DOHH2 (cell line): ENCODE measurements at regions not wholly inside any gene's neighbourhood (a gene's known extent, or its start where the extent isn't known, plus 50 kb on each side); places are given as distances from the start of the nearest gene placed in this dataset.

Experiments used
- H3F3A ChIP-seq: fragments of 200-600 bp; sonication (generic), shearing (Covaris generic); 2 replicates; pipeline ENCODE4 v1.6.0; 2016; ENCODE audit warnings: antibody characterized with exemption, mild to moderate bottlenecking; ENCODE audit not compliant: control insufficient read depth, insufficient read depth
- H3K27ac ChIP-seq: fragments of 200-600 bp; sonication (generic); 2 replicates; pipeline ENCODE4 v1.5.1; 2014; ENCODE audit warnings: low read depth, mild to moderate bottlenecking, low read length, moderate library complexity
- H3K27me3 ChIP-seq: fragments of 200-600 bp; sonication (generic); 2 replicates; pipeline ENCODE4 v1.6.1; 2014; ENCODE audit warnings: mild to moderate bottlenecking, low read length, mixed read lengths; ENCODE audit not compliant: control insufficient read depth
- H3K36me3 ChIP-seq: fragments of 200-600 bp; sonication (generic); 2 replicates; pipeline ENCODE4 v1.6.1; 2014; ENCODE audit warnings: mild to moderate bottlenecking, low read length, moderate library complexity, mixed read lengths; ENCODE audit not compliant: control insufficient read depth
- H3K4me1 ChIP-seq: fragments of 200-600 bp; sonication (generic); 2 replicates; pipeline ENCODE4 v1.6.1; 2014; ENCODE audit warnings: mild to moderate bottlenecking, low read length, mixed read lengths; ENCODE audit not compliant: control insufficient read depth
- H3K4me2 ChIP-seq: fragments of 200-600 bp; sonication (generic); 2 replicates; pipeline ENCODE4 v1.6.0; 2014; ENCODE audit warnings: mild to moderate bottlenecking, low read length, moderate library complexity
- H3K4me3 ChIP-seq: fragments of 200-600 bp; sonication (generic); 2 replicates; pipeline ENCODE4 v1.5.1; 2014; ENCODE audit warnings: mild to moderate bottlenecking, low read length, mixed read lengths
- H3K79me2 ChIP-seq: fragments of 200-600 bp; sonication (generic); 2 replicates; pipeline ENCODE4 v1.6.1; 2014; ENCODE audit warnings: mild to moderate bottlenecking, low read length, mixed read lengths; ENCODE audit not compliant: control insufficient read depth
- H3K9me2 ChIP-seq: fragments of 200-600 bp; sonication (generic); replicated peaks from 2 replicates; pipeline ENCODE4 v1.6.1; 2014; ENCODE audit warnings: mild to moderate bottlenecking, low read length, mixed read lengths; ENCODE audit not compliant: control insufficient read depth
- H3K9me3 ChIP-seq: fragments of 200-600 bp; sonication (generic); 2 replicates; pipeline ENCODE4 v1.6.1; 2014; ENCODE audit warnings: antibody characterized with exemption, low read length, mixed read lengths; ENCODE audit not compliant: control insufficient read depth, insufficient read depth
- H4K20me1 ChIP-seq: fragments of 200-600 bp; sonication (generic); 2 replicates; pipeline ENCODE4 v1.6.0; 2014; ENCODE audit warnings: low read depth, mild to moderate bottlenecking, antibody characterized with exemption, low read length, moderate library complexity; ENCODE audit not compliant: control insufficient read depth, insufficient read depth
- CTCF ChIP-seq: fragments of 200-600 bp; sonication (generic); IDR thresholded peaks from one replicate; pipeline ENCODE4 v1.5.1; 2014; ENCODE audit warnings: antibody characterized with exemption, mild to moderate bottlenecking, low read depth, low read length; ENCODE audit not compliant: poor library complexity, severe bottlenecking
- EZH2phosphoT487 ChIP-seq: fragments of 200-600 bp; sonication (generic); IDR thresholded peaks from 2 replicates; pipeline ENCODE4 v1.6.1; 2017; ENCODE audit warnings: borderline replicate concordance, mild to moderate bottlenecking, antibody characterized with exemption, low read length, moderate library complexity, mixed read lengths

- TF ChIP-seq EZH2phosphoT487, result no peak
- no peak for TF ChIP-seq CTCF
- Histone ChIP-seq H3K79me2 (no peaks in the 10 kb centered on the region), H3K27ac (no peak overlapping the region), H3K4me1 (peaks cover 20% of the 10 kb centered on the region), H3K4me2 (no peak overlapping the region), H3K27me3 (no peaks in the 10 kb centered on the region), H4K20me1 (no peaks in the 10 kb centered on the region), H3K9me3 (peaks cover 7% of the 10 kb centered on the region; the same call in 1 of the 2 replicates), H3F3A (no peaks in the 10 kb centered on the region), H3K4me3 (no peak overlapping the region), H3K9me2 (no peaks in the 10 kb centered on the region), H3K36me3 (no peaks in the 10 kb centered on the region)
Observed at GRCh38 chr2:54048117-54048785, 67.2 kb upstream of the ACYP2 start.

DNA sequence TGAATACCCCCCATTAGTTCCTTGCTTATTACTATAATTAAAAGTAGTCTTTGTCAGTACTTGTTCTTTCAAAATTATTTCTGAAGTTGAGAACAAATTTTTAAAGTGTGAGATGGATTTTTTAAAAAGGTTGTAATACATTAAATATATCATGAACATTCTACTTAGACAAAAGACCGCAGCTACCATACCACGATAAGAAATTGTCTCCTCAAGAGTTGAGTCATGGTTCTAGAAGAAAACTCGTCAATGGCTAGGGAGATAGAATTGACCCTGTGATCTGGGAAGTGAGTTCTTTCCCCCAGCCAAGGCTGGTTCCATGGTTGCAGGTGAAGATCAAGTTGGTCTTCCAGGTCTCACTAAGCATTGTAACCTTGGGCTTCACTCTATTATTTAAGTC lies 67.8 kb upstream of the ACYP2 start:
- H3K9me2 ChIP-seq, result no peaks in the 10 kb centered on the region
- no peak overlapping the region for H3K4me3 ChIP-seq
- H3K9me3 ChIP-seq, result peaks cover 7% of the 10 kb centered on the region; the same call in 1 of the 2 replicates
- no peaks in the 10 kb centered on the region for H3K36me3 ChIP-seq
- no peak overlapping the region for H3K27ac ChIP-seq
- H3K27me3 ChIP-seq, result no peaks in the 10 kb centered on the region
- TF ChIP-seq EZH2phosphoT487 (no peak), CTCF (no peak)
- H3F3A ChIP-seq, result no peaks in the 10 kb centered on the region
- H3K4me2 ChIP-seq, result no peak overlapping the region
- no peaks in the 10 kb centered on the region for H3K79me2 ChIP-seq
- H4K20me1 ChIP-seq, result no peaks in the 10 kb centered on the region
- peaks cover 14% of the 10 kb centered on the region for H3K4me1 ChIP-seq

- H3K9me2 ChIP-seq, result no peaks in the 10 kb centered on the region
- H4K20me1 ChIP-seq, result no peaks in the 10 kb centered on the region
- peaks cover 7% of the 10 kb centered on the region; the same call in 1 of the 2 replicates for H3K9me3 ChIP-seq
- H3F3A ChIP-seq, result no peaks in the 10 kb centered on the region
- H3K27ac ChIP-seq, result no peak overlapping the region
- no peak overlapping the region for H3K4me3 ChIP-seq
- TF ChIP-seq EZH2phosphoT487 (no peak), CTCF (no peak)
- H3K27me3 ChIP-seq, result no peaks in the 10 kb centered on the region
- no peaks in the 10 kb centered on the region for H3K36me3 ChIP-seq
- no peaks in the 10 kb centered on the region for H3K79me2 ChIP-seq
- no peak overlapping the region for H3K4me2 ChIP-seq
- H3K4me1 ChIP-seq, result peaks cover 8% of the 10 kb centered on the region
Observed at GRCh38 chr2:54047091-54047490, 68.3 kb upstream of the ACYP2 start.
